ENCODE measurements at regions not wholly inside any gene's neighbourhood (a gene's known extent, or its start where the extent isn't known, plus 50 kb on each side); places are given as distances from the start of the nearest gene placed in this dataset.

GRCh38 chr13:86830046-86830445, 841.1 kb upstream of the SLITRK5 start:
- 63% methylated on average over 4 of the region's 4 CpGs for WGBS
- no peak overlapping the region for H3K4me3 ChIP-seq
- no peaks in the 10 kb centered on the region for H3K9me3 ChIP-seq
- H3K27ac ChIP-seq, result no peak overlapping the region
- TF ChIP-seq POLR2A (IDR thresholded peaks at IDR 0.05), result no peak
- TF ChIP-seq POLR2AphosphoS5 (IDR thresholded peaks at IDR 0.05), result no peak
- H3K27me3 ChIP-seq (replicated peaks; ENCODE audit: insufficient read depth), result no peaks in the 10 kb centered on the region
- H3K36me3 ChIP-seq, result no peaks in the 10 kb centered on the region
- intact Hi-C loops (cut with DNase I), result no loop called here
- no peak for DNase-seq (ENCODE audit: low spot score)
- no peaks in the 10 kb centered on the region for H3K4me1 ChIP-seq (replicated peaks)

DNA sequence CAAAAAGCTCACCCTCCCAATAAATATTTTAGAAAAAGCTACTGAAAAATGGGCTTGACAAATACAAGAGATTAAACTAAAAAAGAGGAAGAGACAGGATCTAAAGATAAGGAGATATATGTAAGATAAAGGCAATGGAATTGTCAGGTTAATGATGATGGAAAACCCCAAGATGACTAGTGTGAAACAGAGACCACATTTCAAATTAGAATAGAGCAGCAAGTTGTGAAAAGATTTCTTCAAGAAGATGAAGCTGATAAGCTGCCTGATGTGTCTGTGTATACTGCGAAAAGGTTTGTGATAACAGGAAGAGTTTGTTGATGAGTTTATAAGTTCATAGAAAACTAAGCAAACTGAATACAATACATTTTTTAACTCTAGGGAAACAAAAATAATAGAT, 840.1 kb upstream of the SLITRK5 start:
- no peaks in the 10 kb centered on the region for H3K36me3 ChIP-seq
- no peaks in the 10 kb centered on the region for H3K9me3 ChIP-seq
- intact Hi-C loops (cut with DNase I), result no loop called here
- 74% methylated on average over 1 of the region's 1 CpG for WGBS
- DNase-seq (ENCODE audit: low spot score), result no peak
- no peak overlapping the region for H3K4me3 ChIP-seq
- H3K27ac ChIP-seq, result no peak overlapping the region
- no peaks in the 10 kb centered on the region for H3K4me1 ChIP-seq (replicated peaks)
- TF ChIP-seq POLR2AphosphoS5 (IDR thresholded peaks at IDR 0.05) (no peak), POLR2A (IDR thresholded peaks at IDR 0.05) (no peak), CTCF (IDR thresholded peaks at IDR 0.05) (no peak)
- no peaks in the 10 kb centered on the region for H3K27me3 ChIP-seq (replicated peaks; ENCODE audit: insufficient read depth)

DNA sequence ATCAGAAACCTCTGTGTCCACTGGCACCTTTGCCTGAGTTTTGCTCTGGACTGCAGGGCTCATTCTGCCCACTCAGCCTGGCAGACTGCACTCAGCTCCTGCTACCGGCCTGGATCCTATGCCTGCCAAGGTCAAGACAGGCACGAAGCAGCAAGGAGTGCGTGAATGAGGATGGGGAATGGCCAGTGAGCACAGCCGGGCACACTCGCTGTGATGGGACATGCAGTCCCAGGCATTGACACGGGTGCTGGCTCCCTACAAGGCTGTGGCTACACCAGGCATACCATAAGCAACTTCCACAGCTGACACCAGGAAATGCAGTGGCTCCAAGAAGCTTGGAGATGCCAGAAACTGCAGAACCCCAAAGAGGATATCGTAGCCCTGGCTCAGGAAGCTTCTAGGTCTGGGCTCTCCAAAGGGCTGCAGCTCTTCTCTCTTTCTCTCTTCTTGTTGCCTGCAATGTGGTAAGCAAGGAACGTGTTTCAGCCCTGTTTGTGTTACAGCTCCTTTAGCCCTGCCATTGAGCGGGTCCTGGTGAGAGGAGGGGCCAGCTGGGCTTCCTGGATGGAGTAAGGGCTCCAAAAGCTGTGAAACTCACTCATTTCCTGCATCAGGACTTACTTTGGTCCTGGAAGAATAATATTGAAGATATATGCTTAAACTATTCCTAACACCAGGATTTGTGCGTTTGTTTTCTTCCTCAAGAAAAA, 832.6 kb upstream of the SLITRK5 start:
- H3K4me1 ChIP-seq (replicated peaks), result no peaks in the 10 kb centered on the region
- no peak for TF ChIP-seq POLR2AphosphoS5 (IDR thresholded peaks at IDR 0.05)
- no peak for TF ChIP-seq POLR2A (IDR thresholded peaks at IDR 0.05)
- TF ChIP-seq CTCF (IDR thresholded peaks at IDR 0.05), result no peak
- no peak for DNase-seq (ENCODE audit: low spot score)
- H3K27ac ChIP-seq, result no peak overlapping the region
- H3K27me3 ChIP-seq (replicated peaks; ENCODE audit: insufficient read depth), result no peaks in the 10 kb centered on the region
- intact Hi-C loops (cut with DNase I), result no loop called here
- WGBS, result 58% methylated on average over 10 of the region's 10 CpGs
- no peaks in the 10 kb centered on the region for H3K36me3 ChIP-seq
- no peak overlapping the region for H3K4me3 ChIP-seq
- H3K9me3 ChIP-seq, result no peaks in the 10 kb centered on the region

DNA sequence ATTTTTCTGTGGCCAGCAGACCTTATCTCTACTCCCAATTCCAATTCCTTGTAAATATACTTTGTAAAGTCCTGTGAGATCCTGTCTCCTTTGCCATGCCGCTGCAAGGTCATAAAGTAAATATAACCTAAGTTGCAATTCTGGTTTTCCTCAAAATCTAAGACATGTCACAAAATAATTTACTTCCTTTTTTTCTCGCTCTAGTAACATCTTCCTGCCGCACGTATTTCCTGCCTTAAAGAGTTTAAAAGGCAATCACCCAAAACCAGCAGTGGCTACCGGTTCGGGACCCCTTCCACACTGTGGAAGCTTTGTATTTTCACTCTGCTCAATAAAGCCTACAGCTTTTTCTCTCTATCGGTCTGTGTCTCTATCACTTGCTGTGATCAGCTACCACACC, 832.0 kb upstream of the SLITRK5 start:
- DNase-seq (ENCODE audit: low spot score), result no peak
- no peaks in the 10 kb centered on the region for H3K36me3 ChIP-seq
- H3K27me3 ChIP-seq (replicated peaks; ENCODE audit: insufficient read depth), result no peaks in the 10 kb centered on the region
- H3K9me3 ChIP-seq, result no peaks in the 10 kb centered on the region
- H3K27ac ChIP-seq, result no peak overlapping the region
- intact Hi-C loops (cut with DNase I), result no loop called here
- H3K4me1 ChIP-seq (replicated peaks), result no peaks in the 10 kb centered on the region
- WGBS, result 24% methylated on average over 7 of the region's 7 CpGs
- TF ChIP-seq CTCF (IDR thresholded peaks at IDR 0.05), result no peak
- no peak overlapping the region for H3K4me3 ChIP-seq

GRCh38 chr13:86840250-86841191, 830.6 kb upstream of the SLITRK5 start:
- 90% methylated on average over 11 of the region's 11 CpGs for WGBS
- intact Hi-C loops (cut with DNase I), result no loop called here
- H3K27ac ChIP-seq, result no peak overlapping the region
- H3K27me3 ChIP-seq (replicated peaks; ENCODE audit: insufficient read depth), result no peaks in the 10 kb centered on the region
- no peak for DNase-seq (ENCODE audit: low spot score)
- no peaks in the 10 kb centered on the region for H3K4me1 ChIP-seq (replicated peaks)
- no peak overlapping the region for H3K4me3 ChIP-seq
- TF ChIP-seq POLR2AphosphoS5 (IDR thresholded peaks at IDR 0.05), result no peak
- TF ChIP-seq CTCF (IDR thresholded peaks at IDR 0.05), result no peak
- no peak for TF ChIP-seq POLR2A (IDR thresholded peaks at IDR 0.05)
- H3K9me3 ChIP-seq, result no peaks in the 10 kb centered on the region
- no peaks in the 10 kb centered on the region for H3K36me3 ChIP-seq
